ENCODE measurements at regions not wholly inside any gene's neighbourhood (a gene's known extent, or its start where the extent isn't known, plus 50 kb on each side); places are given as distances from the start of the nearest gene placed in this dataset.

DNA sequence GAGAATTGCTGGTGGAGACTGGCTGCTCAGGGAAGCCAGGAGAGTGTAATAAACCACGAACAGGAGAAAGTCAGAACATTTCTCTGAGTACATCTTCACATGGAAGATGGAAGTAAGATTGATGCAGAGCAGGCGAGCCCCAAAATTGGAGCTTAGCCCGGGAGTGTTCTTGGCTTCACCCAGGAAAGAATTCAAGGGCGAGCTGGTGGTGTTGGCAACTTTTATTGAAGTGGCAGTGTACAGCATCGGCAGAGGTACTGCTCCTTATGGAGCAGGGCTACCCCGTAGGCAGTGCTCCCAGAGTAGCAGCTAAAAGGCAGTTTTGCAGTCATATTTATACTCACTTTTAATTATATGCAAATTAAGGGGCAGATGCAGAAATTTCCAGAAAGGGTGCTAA, 281.4 kb upstream of the MEX3C start:
- Histone ChIP-seq H3K4me1 (ENCODE audit: control insufficient read depth in 1 of 2, insufficient read depth in 2 of 2, low read length in 2 of 2) (no peaks in the 10 kb centered on the region), H3K9ac (ENCODE audit: low read length) (no peak overlapping the region), H3K4me2 (ENCODE audit: low read length) (no peak overlapping the region), H3K9me2 (ENCODE audit: insufficient read depth) (no peaks in the 10 kb centered on the region), H2AFZ (ENCODE audit: low read depth, low read length, poor library complexity, severe bottlenecking) (no peak overlapping the region), H3K36me3 (ENCODE audit: control insufficient read depth in 1 of 2, insufficient read depth in 2 of 2, low read length in 2 of 2) (no peaks in the 10 kb centered on the region), H3K9me3 (ENCODE audit: control insufficient read depth in 1 of 2, insufficient read depth in 1 of 2, low read depth in 1 of 2, low read length in 2 of 2) (no peaks in the 10 kb centered on the region), H3K27ac (ENCODE audit: low read depth, low read length) (no peak overlapping the region), H3K4me3 (replicated peaks in 1 of 2; ENCODE audit: low read depth in 1 of 2, low read length in 2 of 2) (no peak overlapping the region), H3K79me2 (ENCODE audit: insufficient read depth, low read length) (no peaks in the 10 kb centered on the region), H3K27me3 (ENCODE audit: insufficient read depth, low read length) (no peaks in the 10 kb centered on the region), H4K20me1 (ENCODE audit: insufficient read depth) (no peaks in the 10 kb centered on the region)
- TF ChIP-seq SP1 (IDR thresholded peaks at IDR 0.05; ENCODE audit: low read depth), result no peak
- ChIA-PET RAD21 (ENCODE audit: low non-redundant PET in 1 of 2, low total read pairs in 2 of 2, uncharacterized antibody in 2 of 2, unreplicated experiment in 2 of 2) (no interaction called here), POLR2A (no interaction called here), CTCF (no interaction called here)
- intact Hi-C loops (cut with micrococcal nuclease), result no loop called here
- no peak for ATAC-seq
- no TSS peak for BruUV-seq (replicated peaks)
- DNase-seq (ENCODE audit: low read depth, low spot score), result no peak

DNA sequence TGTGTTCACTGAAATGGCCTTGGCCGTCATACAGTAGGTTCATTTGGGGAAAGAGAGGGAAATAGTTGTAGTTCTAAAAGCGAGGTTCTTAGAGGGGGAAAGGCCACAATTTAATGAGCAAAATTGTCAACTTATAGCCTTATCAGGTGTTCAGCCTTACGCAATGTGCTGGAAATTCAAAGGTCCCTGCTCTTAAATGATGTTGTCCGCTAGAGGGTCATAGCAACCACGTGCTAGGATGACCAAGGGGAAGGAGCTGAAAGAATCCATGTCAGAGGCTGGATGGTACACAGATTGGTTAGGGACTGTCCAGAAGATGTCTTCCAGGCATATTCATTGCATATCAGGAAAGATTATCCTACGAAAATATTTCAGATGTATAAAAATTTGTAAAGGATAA, 282.3 kb upstream of the MEX3C start:
- Histone ChIP-seq H3K4me3 (replicated peaks in 1 of 2; ENCODE audit: low read depth in 1 of 2, low read length in 2 of 2) (no peak overlapping the region), H3K79me2 (ENCODE audit: insufficient read depth, low read length) (no peaks in the 10 kb centered on the region), H3K4me1 (ENCODE audit: control insufficient read depth in 1 of 2, insufficient read depth in 2 of 2, low read length in 2 of 2) (no peaks in the 10 kb centered on the region), H3K9me3 (ENCODE audit: control insufficient read depth in 1 of 2, insufficient read depth in 1 of 2, low read depth in 1 of 2, low read length in 2 of 2) (no peaks in the 10 kb centered on the region), H3K9ac (ENCODE audit: low read length) (no peak overlapping the region), H3K4me2 (ENCODE audit: low read length) (no peak overlapping the region), H3K36me3 (ENCODE audit: control insufficient read depth in 1 of 2, insufficient read depth in 2 of 2, low read length in 2 of 2) (no peaks in the 10 kb centered on the region), H3K27ac (ENCODE audit: low read depth, low read length) (no peak overlapping the region), H3K9me2 (ENCODE audit: insufficient read depth) (no peaks in the 10 kb centered on the region), H2AFZ (ENCODE audit: low read depth, low read length, poor library complexity, severe bottlenecking) (no peak overlapping the region), H3K27me3 (ENCODE audit: insufficient read depth, low read length) (no peaks in the 10 kb centered on the region), H4K20me1 (ENCODE audit: insufficient read depth) (no peaks in the 10 kb centered on the region)
- CTCF ChIA-PET, result no interaction called here
- TF ChIP-seq, protein P1, sequence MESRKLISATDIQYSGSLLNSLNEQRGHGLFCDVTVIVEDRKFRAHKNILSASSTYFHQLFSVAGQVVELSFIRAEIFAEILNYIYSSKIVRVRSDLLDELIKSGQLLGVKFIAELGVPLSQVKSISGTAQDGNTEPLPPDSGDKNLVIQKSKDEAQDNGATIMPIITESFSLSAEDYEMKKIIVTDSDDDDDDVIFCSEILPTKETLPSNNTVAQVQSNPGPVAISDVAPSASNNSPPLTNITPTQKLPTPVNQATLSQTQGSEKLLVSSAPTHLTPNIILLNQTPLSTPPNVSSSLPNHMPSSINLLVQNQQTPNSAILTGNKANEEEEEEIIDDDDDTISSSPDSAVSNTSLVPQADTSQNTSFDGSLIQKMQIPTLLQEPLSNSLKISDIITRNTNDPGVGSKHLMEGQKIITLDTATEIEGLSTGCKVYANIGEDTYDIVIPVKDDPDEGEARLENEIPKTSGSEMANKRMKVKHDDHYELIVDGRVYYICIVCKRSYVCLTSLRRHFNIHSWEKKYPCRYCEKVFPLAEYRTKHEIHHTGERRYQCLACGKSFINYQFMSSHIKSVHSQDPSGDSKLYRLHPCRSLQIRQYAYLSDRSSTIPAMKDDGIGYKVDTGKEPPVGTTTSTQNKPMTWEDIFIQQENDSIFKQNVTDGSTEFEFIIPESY (IDR thresholded peaks at IDR 0.05; ENCODE audit: extremely low read depth, insufficient replicate concordance, low read length), result no peak
- TF ChIP-seq RAD21 (IDR thresholded peaks at IDR 0.05; ENCODE audit: low read depth) (no peak), CEBPB (IDR thresholded peaks at IDR 0.05; ENCODE audit: low read depth) (no peak), CBX3 (IDR thresholded peaks at IDR 0.05; ENCODE audit: low read depth) (no peak), POLR2AphosphoS5 (IDR thresholded peaks at IDR 0.05; ENCODE audit: low read depth, low read length) (no peak), EGR1 (IDR thresholded peaks at IDR 0.05; ENCODE audit: low read depth) (no peak), SP1 (IDR thresholded peaks at IDR 0.05; ENCODE audit: low read depth) (no peak), SRF (IDR thresholded peaks at IDR 0.05; ENCODE audit: low read depth) (no peak), JUND (IDR thresholded peaks at IDR 0.05) (no peak)
- TF ChIP-seq, protein P2, sequence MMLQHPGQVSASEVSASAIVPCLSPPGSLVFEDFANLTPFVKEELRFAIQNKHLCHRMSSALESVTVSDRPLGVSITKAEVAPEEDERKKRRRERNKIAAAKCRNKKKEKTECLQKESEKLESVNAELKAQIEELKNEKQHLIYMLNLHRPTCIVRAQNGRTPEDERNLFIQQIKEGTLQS (IDR thresholded peaks at IDR 0.05), result no peak
- ATAC-seq, result no peak
- intact Hi-C loops (cut with micrococcal nuclease), result no loop called here
- DNase-seq (ENCODE audit: low read depth, low spot score), result no peak
- BruUV-seq (replicated peaks), result no TSS peak
- POLR2A ChIA-PET, result no interaction called here
- RAD21 ChIA-PET (ENCODE audit: low non-redundant PET in 1 of 2, low total read pairs in 2 of 2, uncharacterized antibody in 2 of 2, unreplicated experiment in 2 of 2), result no interaction called here

Measured in HCT116 (cell line).